ENCODE measurements at regions not wholly inside any gene's neighbourhood (a gene's known extent, or its start where the extent isn't known, plus 50 kb on each side); places are given as distances from the start of the nearest gene placed in this dataset.

DNA sequence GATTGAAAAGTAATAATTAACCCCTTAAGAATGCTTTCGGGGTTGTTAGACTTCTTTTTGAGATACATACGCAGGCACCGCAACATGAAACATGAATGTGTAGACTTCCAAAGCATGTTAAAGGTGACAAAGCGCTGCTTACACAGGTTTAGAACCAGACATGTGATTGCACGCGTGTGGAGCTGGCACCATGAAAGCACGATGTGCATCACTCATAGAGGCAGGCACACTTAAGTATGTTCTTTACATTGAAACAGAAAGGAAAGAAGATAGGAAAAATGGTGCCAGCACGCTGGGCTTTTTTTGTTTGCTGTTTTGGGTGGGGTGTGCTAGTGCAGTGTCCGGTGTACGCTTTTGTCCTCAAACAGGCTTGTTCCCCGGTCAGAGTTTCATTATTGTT lies 83.6 kb upstream of the PPARA start:
- no peak for DNase-seq (ENCODE audit: low read depth)

DNA sequence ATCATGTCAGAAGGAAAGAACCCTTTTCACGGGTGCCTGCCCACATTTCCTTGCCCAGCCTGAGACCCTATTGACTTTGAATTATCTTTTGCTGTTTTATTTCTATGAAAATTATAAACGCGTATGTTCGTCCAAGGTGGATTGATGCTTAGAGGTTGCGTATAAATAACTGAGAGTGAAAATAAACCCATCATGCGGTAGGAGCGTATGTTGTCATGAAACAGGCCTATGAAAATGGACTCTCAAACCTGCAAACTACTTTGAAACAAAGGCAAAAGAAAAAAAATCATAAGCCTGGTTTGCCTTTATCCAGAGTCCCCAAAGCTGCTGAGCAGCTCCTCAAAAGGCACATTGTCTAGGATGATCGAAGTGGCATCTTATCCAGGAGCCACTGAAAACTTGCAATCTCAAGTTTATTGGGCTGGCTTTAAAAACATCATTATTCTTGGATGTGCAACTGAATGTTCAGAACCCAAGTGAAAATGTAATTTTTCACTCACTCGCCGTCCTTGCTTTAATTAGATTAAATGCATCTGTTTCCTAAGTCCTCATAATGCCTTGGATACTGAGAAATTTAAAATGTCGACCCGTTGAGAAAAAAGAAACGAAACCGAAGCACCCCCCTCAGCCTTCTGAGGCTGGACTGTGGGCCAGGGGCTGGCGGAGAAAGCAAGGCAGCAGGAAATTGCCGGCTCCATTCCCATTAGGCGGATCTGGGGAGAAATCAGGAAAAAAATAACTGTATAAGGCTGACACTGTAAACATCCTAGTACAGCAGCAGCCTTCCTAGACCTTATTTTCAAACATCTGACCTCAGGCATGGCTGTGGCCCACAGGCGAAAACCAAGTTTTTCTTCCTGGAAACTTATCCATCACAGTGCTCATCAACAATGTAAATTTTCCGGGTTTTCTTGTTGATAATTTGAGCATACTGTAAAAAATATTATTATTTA lies 82.9 kb upstream of the PPARA start:
- DNase-seq (ENCODE audit: low read depth): no peak

DNA sequence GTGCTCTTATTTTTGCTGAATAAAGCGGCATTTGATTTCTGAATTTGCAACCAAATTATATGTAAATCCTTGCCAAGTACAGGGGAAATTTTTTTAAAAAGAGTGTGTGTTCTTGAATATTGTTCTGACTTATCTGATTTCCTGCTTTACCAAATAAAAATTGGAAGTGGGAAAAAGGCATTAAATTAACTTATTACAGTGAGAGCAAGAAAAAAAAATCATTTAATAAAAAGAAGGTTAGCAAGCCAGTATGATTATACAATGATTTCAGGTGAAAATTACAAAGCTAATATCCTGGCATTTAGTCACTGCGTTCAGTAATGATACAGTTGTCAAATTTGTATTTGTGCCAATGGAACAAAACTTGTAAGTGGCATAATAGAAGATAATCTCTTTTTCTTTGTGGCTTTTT lies 82.1 kb upstream of the PPARA start:
- DNase-seq (ENCODE audit: low read depth): no peak

DNA sequence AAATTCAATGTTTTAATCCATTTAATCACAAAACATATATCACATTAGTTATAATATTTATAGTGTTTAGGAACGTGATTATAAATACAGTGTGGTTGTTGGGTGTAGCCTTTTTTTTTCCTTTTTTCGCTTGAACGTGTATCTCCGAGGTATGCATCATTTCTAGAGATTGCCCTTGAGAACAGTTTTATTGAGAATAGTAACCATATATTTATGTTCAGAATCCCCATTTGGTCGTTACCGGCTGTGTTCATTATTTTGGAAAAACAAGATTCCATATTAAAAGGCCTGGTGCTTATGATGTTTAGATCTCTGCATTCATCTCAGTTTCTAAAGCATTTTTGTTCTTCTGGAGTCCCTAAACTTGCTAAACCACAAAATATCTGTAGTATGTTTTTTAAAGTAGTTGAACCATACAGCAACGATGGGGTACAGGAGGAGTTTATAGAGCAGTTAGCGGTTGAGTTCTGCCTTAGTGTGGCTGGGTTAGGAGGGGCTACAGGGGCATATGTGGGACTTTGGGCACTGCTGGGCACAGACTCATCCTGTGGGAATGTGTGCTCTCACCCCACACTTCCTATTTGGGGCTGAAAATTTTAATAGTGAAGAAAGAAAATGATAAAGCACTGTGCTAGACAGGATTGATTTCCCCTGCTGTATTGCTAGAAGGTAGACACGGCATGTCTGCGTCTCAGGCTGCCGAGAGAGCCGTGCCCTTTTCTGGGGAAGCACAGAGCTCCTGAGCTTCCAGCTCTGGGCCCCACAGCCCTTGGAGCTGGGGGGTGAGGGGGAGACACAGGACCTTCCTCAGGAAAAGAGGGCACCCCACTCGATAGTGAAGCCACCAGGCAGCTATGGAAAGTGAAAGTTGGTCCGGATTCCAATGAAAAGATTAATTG lies 81.5 kb upstream of the PPARA start:
- DNase-seq (ENCODE audit: low read depth): no peak

DNA sequence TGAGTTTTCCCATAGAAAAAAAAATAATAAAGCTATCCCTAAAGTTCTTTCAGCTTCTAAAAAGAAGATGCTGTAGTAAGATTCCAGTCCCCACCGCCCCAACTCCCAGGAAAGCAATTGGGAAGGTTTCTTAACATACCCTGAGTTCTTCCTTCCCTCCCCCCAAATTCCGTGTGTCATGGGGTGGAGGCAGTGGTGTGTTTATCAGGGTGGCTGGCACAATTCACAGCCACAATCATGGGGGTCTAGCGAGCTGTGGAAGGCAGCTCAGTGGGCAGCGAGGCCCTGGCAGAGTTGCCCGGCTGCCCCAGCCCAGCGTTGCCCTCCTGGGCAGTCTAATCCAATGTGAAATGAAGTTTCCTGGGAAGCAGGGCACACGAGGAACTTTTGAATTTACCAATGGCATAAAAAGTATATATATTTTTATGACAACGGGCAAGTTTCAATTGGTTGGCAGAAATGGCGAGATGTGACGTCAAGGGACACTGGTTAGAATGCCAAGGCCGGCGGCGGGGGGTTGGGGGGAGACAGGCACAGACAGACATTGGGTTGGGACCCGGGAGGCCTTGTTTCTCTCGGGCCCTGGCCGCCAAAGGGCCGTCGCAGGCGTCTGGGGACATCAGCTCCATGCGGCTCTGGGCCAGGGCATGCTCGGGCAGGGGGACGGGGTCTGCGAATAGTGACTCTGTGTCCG lies 80.7 kb upstream of the PPARA start:
- DNase-seq (ENCODE audit: low read depth): no peak

DNA sequence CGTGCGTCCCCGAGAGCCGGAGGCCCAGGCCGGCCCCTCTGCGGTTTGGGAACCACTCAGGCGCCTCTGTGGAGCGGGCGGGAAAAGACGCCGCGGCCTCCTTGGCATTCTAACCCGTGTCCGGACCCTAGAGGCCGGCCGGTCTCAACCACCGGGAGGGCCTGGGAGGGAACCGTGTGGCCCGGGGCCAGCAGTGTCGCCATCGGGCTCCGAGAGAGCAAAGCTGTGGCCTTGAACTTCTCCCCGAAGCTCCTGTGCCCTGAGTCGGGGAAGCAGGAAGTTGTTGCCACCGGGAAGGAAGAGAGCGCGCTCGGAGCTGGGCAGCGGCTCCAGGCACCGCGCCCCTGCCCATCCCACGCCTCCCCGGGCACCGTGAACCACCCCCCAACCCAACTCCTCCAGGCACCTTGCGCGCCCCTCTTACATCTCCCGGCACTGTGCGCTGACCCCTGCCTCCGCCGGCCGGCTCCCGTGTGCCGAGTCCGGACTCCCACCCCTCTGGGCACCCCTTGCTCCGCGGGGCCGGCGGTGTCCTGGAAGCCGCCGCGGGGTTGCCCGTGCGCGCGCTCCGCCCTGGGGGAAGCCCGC lies 80.0 kb upstream of the PPARA start:
- DNase-seq (ENCODE audit: low read depth): no peak

DNA sequence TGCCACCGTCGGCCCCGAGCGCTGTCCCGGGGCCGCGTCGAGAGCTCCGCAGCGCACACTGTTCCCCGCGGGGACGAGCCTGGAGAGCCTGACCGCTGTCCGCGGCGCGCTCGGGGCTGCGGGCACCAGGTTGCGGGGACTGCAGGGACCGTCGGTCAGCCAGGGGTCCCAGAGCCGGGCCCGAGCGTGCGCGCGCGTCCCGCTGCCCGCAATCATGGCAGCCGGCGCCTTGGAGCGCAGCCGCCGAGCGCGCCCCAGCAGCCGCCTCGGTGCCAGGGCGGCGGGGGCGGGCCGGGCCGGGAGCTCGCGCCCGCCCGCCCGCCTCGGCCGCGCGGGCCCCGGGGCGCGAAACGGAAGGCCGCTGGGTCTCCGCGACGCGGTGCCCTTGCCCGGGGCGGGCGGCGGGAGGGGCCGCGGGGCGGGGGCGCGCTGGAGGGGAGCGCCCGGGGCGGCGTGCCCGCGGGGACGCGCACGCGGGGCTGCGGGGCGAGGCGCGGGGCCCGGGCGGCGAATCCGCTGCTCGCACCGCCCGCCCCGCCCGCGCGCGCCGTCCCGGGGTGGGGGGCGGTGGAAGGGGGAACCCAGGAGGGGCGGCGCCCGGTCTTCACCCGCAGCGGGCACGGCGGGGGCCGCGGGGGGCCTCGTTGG lies 79.4 kb upstream of the PPARA start:
- peak; percentile 35 for DNase-seq (ENCODE audit: low read depth)

DNA sequence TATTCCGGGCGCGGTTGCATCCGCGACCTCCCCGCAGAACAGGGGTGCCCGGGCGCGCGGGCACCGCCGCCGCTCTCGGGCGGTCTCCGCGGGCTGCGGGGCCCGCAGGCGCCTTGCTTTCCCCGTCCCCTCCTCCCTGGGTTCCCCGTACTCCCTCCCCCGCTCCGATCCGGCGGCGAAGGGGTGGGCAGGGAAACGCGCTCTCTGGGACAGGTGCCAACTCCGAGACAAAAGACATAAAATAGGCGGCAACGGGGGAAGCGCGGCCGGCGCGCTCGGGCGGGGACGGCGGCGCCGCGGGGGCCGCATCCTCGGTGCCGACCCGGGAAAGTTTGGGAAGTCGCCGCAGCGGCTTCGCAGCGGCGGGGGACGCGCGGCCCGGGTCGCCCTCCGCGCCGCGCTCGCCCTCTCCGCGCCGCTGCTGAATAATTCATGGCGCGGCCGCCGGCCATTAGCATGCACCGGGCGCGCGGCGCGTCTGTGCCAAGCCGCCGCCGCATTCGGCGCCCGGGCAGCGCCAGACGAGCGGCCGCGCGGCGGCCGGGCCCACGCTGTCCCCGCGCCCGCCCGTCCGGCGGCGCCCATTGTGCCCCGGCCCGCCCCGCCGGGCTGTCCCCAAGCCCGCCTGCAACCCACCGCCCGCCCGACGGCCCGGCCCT lies 78.7 kb upstream of the PPARA start:
- peak; percentile 39 for DNase-seq (ENCODE audit: low read depth)

DNA sequence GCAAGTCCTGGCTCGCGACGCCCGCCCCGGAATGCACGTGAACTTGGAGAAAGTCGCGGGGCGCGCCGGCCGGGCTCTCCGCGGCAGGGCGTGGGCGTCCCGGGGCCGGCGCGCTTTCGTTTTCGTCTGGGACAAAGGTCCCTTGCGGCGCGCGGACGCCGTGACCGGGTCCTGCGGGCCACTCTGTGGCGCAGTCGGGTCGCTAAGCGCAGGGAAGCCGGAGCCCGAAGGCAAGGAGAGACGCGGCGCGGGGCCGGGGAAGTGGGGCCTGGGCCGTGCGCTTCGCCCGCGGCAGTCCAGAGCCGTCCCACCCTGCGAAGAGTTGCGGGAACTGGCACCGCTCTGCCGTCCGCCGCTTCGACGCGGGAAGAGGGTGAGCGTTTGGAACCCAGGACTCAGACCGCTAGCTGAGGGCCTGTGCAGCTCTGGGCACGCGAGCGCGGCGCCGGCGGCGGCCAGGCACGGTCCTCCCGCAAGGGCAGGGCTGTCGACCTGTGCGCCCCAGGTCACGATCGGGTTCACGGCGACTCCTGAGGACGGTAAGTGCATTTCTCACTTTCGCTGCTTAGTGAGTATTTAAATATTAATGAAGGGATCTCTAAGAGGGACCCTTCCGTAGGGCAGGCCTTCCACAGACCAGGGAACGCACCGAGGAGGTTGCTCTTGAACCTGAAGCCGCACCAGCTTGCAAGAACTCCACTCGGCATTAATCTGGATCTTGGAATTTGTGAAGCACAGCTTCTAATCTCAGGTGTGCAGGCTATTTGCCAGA lies 78.0 kb upstream of the PPARA start:
- DNase-seq (ENCODE audit: low read depth): peak; percentile 21

DNA sequence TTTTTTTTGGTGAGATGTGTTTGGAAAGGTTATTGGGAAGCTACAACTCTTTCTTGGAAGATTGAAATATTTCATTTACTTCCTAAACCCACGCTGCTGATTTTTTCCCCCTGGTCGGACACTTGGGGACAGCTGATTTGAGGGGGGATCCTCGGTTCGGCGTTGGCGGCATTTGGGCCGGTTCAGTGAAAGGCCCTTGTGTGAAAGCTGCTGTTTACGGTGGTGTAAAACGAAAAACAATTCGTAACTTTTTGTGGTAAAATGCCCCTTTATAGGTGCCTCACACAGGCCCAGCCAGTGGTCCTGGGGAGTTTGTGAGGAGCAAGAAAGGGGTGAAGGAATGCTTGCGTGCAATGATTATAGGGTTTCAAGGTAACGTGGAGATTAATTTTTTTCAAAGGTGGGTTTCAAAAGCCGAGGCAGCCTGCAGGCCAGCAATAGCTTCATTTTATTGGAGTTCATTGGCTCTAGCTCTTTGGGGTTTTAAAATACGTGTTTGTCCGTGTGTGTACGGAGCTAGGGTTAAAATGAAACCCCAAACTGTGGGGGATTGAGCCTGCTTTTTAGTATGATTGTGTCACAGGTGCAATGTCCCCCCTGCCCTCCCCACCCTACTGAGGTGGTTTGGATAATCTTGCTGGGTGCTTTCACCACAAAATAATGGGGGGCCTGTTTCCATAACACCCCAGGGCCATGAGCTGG lies 77.2 kb upstream of the PPARA start:
- no peak for DNase-seq (ENCODE audit: low read depth)

DNA sequence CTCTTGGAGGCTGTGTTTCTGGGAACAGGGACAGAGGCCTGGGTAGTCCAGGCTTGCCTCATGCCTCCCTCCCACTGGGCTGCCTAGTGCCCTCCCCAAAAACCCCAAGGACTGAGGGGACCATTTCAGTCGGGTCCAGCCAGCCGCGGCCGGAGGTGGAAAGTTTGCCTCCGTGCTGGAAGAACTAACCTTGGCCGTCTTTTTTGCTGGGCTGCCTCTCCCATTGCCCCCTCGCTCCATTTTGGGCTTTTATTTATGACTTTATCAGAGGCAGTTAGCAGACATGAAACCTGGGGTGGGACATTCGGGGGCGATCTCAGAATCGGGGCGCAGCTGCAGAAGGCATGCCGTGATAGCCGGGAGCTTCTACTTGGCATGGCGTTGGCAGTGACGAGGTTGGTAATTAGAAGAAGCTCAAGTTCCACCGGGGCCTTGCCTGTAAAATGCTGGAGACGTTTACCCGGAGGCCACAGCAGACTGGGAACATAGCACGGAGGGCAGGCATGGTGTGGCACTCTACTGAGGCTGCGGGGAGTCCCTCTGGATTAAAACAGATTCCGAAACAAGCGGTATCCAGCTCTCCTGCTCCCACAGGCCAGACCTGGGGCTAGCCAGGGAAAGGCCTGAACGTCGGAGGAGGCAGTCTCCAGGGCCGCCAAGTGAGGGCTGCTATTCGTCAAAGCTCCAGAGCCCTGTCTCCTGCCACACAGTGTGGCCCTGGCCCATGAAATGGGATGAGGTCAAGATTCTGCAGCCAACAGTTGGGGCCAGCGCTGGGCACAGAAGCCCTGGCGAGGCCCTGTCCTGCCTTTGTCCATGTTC lies 76.4 kb upstream of the PPARA start:
- DNase-seq (ENCODE audit: low read depth): no peak

DNA sequence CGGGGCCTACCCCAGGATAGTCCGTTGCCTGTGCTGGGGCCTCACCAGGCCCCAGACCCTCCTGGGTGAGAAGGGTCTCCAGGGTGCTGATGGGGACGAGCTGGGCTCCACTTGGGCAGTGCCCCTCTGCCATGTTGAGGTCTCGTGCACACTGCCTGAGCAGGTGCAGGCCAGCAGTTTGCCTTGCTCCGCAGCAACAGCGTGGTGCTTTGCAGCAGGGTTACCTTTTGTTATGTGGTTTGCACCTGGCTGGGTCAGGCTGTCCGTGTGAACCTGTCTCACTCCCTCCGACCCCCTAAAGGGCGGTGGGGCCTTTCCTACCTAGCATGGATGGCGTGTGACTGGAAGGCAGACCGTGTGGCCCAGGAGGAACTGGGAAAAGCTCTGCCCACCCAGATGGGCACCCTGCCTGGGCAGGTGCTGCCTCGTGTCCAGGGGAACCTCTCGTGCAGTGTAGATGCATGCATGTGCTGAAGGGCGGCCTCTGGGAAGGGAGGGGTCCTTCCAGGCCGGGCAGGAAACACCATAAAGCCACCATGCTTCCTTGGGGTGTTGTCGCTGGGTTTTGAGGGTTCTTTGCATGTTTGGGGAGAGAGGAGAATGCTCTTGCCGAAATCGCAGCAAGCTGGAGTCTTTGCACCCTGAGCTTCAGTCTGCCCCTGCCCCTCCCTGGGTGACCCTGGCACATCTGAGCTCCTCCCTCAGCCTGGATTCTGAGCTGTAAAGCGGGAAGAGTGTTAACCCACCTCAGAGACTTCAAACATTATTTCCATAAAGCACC lies 75.4 kb upstream of the PPARA start:
- no peak for DNase-seq (ENCODE audit: low read depth)

DNA sequence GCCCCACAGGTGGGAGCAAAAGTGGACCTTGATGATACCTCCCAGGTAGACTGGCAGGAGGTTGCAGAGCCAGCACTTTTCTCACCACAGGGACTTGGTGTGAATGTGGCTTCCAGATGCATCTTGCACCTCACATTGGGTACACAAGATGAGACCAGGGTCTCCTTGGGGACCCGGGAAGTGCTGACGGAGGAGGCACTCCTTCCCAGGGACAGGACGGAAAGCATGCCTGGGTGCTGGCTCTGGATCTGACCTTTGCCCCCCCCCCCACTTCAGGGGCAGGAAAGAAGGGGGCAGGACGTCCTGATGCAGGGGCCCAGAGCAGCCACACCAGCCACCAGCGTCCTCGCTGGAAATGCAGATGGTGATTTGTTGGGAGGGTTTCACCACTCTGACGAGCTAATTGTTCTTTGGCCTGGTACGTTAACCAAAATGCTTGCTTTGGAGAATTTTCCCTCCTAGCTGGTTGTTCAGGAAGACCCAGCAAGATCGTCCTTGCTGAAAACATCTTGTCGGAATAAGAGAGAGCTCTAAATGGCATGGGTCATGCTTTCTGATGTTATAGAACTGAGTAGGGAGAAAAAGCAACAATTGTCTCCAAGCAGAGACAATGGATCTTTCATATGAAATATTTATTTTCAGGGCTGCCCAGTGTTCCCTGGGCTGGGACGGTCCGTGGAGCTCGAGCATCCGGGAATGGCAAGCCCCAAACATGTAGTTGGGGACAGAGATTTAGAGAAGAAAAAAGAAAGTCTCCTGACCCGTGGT lies 74.4 kb upstream of the PPARA start:
- DNase-seq (ENCODE audit: low read depth): no peak

DNA sequence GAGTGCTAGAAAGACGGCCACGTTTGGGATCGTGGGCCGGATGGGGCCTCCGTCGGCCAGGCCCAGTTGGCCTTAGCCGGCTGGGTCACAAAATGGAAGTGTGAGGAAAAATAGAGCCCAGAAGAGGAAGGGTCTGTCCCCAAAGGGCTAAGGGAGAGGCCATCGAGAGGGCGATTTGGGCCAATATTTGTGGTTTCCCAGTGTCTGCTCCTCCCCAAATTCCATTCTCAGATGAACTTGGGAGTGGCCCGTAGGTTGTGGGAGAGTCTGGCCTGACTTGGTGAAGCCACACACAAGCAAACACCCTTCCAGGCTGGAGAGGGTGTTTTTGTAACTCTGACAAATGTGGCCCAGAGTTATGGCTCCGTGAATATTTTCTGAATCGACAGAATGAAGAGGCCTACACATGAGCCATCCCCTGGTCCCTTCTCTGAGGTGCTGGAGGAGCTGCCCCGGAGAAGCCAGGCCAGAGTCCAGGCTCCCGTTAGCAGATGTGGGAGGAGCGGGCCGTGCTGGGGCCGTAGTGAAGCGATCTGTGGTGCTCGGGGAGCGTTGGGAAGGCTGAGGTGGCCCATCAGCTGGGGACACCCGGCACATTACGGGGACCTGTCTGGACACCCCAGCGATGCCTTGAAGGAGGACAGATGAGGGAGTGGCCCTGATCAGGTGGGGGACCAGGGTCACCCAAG lies 73.5 kb upstream of the PPARA start:
- no peak for DNase-seq (ENCODE audit: low read depth)

DNA sequence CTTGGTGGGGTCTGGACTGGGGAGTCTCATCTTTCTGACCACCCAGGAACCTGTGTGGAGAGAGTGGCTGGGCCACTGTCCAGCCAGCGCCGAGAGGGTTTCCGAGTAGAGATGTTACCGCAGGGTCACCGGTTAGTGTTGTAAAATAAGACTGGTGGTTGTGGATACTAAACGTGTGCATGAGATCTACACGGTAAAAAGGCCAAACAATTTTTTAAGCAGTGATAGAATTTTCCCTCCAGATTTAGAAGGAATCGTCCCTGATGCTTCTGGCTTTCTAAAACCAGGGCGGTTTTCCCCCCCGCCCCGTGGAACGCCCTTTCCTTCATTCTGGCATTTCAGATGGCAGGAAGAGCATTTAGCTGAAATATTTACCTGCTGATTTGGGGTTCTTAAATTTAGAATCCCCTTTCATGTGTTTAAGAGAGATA lies 72.6 kb upstream of the PPARA start:
- no peak for DNase-seq (ENCODE audit: low read depth)

Data from stimulated activated CD8-positive, alpha-beta memory T cell treated with anti-CD3 and anti-CD28 coated beads, Interleukin-12 subunit alpha, Interleukin-12 subunit beta, amount 100 ng/mL, for 4 hours (primary cell).